Panc1 (cell line): ENCODE measurements at regions not wholly inside any gene's neighbourhood (a gene's known extent, or its start where the extent isn't known, plus 50 kb on each side); places are given as distances from the start of the nearest gene placed in this dataset.

Experiments used
- ATAC-seq: fragments of 200-7000 bp; cut with Tn5 transposase; 2 replicates; pipeline ENCODE4 v1.9.1; 2020; ENCODE audit warnings: mild to moderate bottlenecking, moderate library complexity
- BruUV-seq: library from RNA; stranded (reverse); fragments of 400-500 nt; replicated peaks from 2 replicates; lab custom pipeline; 2021; lab: Mats Ljungman, UMichigan
- CTCF ChIA-PET: fragments of 300-600 bp; sonication (Branson Sonifier 250); formaldehyde crosslinking; loops from one replicate; lab custom pipeline; 2022; ENCODE audit warnings: antibody characterized with exemption; lab: Charles Lee
- POLR2A ChIA-PET: fragments of 300-600 bp; sonication (Branson Sonifier 250); formaldehyde crosslinking; loops from one replicate; lab custom pipeline; 2022; ENCODE audit warnings: antibody characterized with exemption; lab: Charles Lee
- DNase-seq: peaks from one replicate; pipeline ENCODE4 v3.0.0-alpha.2; 2010; ENCODE audit warnings: low read depth, low spot score
- H3K27ac ChIP-seq: 2 replicates; pipeline ENCODE4 v1.5.1; 2011; ENCODE audit warnings: mild to moderate bottlenecking, low read length, inconsistent platforms
- H3K27me3 ChIP-seq: fragments of 200-500 bp; sonication (Bioruptor generic); 2 replicates; pipeline ENCODE4 v1.6.0; 2014; ENCODE audit warnings: low read length, inconsistent platforms; ENCODE audit not compliant: control insufficient read depth, insufficient read depth
- H3K36me3 ChIP-seq: fragments of 200-500 bp; sonication (Bioruptor generic); 2 replicates; pipeline ENCODE4 v1.5.1; 2014; ENCODE audit warnings: inconsistent platforms, mild to moderate bottlenecking, low read length, moderate library complexity; ENCODE audit not compliant: control insufficient read depth, insufficient read depth
- H3K4me1 ChIP-seq: 2 replicates; pipeline ENCODE4 v1.5.1; 2011; ENCODE audit warnings: inconsistent platforms, mild to moderate bottlenecking, low read length, moderate library complexity; ENCODE audit not compliant: control insufficient read depth, insufficient read depth
- H3K4me3 ChIP-seq, 2 experiments: 2 replicates each; pipeline ENCODE4 v1.5.1; 2011 to 2012; ENCODE audit warnings: low read depth in 2 of 2, low read length in 2 of 2, mild to moderate bottlenecking in 2 of 2, inconsistent platforms in 1 of 2, moderate library complexity in 1 of 2
- H3K9me3 ChIP-seq: fragments of 200-500 bp; sonication (Bioruptor generic); 2 replicates; pipeline ENCODE4 v1.5.1; 2014; ENCODE audit warnings: low read depth, mild to moderate bottlenecking, inconsistent platforms, low read length, moderate library complexity; ENCODE audit not compliant: control insufficient read depth, insufficient read depth
- CTCF ChIP-seq: fragments of 450-650 bp; IDR thresholded peaks from 2 replicates; pipeline ENCODE4 v1.5.1; 2017; ENCODE audit warnings: mild to moderate bottlenecking
- POLR2AphosphoS5 ChIP-seq: IDR thresholded peaks from 2 replicates; pipeline ENCODE4 v1.6.1; 2012; ENCODE audit warnings: mild to moderate bottlenecking, low read depth, low read length, moderate library complexity
- SIN3A ChIP-seq: IDR thresholded peaks from 2 replicates; pipeline ENCODE4 v1.6.1; 2012; ENCODE audit warnings: low read depth, mild to moderate bottlenecking, low read length, moderate library complexity, borderline replicate concordance; ENCODE audit not compliant: insufficient read depth
- TCF7L2 ChIP-seq: IDR thresholded peaks from 2 replicates; pipeline ENCODE4 v1.6.1; 2011; ENCODE audit warnings: mild to moderate bottlenecking, low read depth, low read length, inconsistent platforms
- in situ Hi-C: cut with HindIII; loops from 2 replicates; pipeline ENCODE4 v1.10.0; 2016; ENCODE audit warnings: low sequenced_read_pairs, low pct_unique_long_range_greater_than_20kb
- intact Hi-C: fragments of 100-400 bp; cut with micrococcal nuclease; formaldehyde crosslinking; loops from one replicate; pipeline ENCODE4 v1.10.0; 2022; ENCODE audit not compliant: unreplicated experiment
- TF ChIP-seq, protein P1 (sequence below), 2 experiments: IDR thresholded peaks; 2 replicates each; pipeline ENCODE4 v1.6.1; 2011 to 2012; ENCODE audit warnings: low read depth in 2 of 2, control low read depth in 1 of 2, low read length in 1 of 2, mild to moderate bottlenecking in 1 of 2, moderate library complexity in 1 of 2; ENCODE audit not compliant: insufficient read depth in 1 of 2

DNA sequence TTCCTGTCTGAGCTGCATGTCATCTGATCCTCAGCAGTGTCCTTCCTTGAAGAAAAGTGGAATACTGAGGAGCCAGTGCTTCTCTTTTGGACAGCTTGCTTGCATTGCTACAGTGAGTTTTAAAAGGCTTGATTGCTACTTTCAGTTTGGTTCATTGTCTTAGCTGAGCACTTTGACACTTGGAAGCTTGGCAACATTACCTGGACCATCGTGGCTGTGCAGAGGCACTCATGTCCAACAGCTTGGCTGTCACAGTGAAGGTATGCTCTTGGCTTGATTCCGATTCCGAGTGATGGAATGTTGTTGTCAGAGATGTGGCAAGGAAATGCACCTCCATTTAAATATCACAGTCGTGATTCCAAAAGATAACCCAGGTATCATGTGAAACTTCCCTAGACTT lies 102.4 kb downstream of the FAS start:
- POLR2A ChIA-PET = no interaction called here
- Histone ChIP-seq H3K27me3 (no peaks in the 10 kb centered on the region; the same call in 1 of the 2 replicates), H3K4me3 (no peak overlapping the region), H3K9me3 (no peaks in the 10 kb centered on the region), H3K36me3 (no peaks in the 10 kb centered on the region), H3K4me1 (no peaks in the 10 kb centered on the region), H3K27ac (no peak overlapping the region)
- TF ChIP-seq, protein P1, sequence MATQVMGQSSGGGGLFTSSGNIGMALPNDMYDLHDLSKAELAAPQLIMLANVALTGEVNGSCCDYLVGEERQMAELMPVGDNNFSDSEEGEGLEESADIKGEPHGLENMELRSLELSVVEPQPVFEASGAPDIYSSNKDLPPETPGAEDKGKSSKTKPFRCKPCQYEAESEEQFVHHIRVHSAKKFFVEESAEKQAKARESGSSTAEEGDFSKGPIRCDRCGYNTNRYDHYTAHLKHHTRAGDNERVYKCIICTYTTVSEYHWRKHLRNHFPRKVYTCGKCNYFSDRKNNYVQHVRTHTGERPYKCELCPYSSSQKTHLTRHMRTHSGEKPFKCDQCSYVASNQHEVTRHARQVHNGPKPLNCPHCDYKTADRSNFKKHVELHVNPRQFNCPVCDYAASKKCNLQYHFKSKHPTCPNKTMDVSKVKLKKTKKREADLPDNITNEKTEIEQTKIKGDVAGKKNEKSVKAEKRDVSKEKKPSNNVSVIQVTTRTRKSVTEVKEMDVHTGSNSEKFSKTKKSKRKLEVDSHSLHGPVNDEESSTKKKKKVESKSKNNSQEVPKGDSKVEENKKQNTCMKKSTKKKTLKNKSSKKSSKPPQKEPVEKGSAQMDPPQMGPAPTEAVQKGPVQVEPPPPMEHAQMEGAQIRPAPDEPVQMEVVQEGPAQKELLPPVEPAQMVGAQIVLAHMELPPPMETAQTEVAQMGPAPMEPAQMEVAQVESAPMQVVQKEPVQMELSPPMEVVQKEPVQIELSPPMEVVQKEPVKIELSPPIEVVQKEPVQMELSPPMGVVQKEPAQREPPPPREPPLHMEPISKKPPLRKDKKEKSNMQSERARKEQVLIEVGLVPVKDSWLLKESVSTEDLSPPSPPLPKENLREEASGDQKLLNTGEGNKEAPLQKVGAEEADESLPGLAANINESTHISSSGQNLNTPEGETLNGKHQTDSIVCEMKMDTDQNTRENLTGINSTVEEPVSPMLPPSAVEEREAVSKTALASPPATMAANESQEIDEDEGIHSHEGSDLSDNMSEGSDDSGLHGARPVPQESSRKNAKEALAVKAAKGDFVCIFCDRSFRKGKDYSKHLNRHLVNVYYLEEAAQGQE (IDR thresholded peaks at IDR 0.05; ENCODE audit: insufficient read depth in 1 of 2, low read depth in 2 of 2, low read length in 1 of 2) = no peak
- TF ChIP-seq TCF7L2 (no peak), SIN3A (no peak), CTCF (no peak), POLR2AphosphoS5 (no peak)
- BruUV-seq = no TSS peak
- no peak for DNase-seq
- ATAC-seq = 0 out of 2 replicates have a peak, but pooled peaks have one; percentile 48
- CTCF ChIA-PET = no interaction called here
- intact Hi-C loops (no loop called here), in situ Hi-C loops (no loop called here)

GRCh38 chr10:89092439-89092838 lies 101.8 kb downstream of the FAS start:
- ATAC-seq (0 out of 2 replicates have a peak, but pooled peaks have one; percentile 38), DNase-seq (no peak)
- ChIA-PET CTCF (no interaction called here), POLR2A (no interaction called here)
- no TSS peak for BruUV-seq
- in situ Hi-C loops (no loop called here), intact Hi-C loops (no loop called here)
- Histone ChIP-seq H3K36me3 (no peaks in the 10 kb centered on the region), H3K27me3 (no peaks in the 10 kb centered on the region; the same call in 1 of the 2 replicates), H3K9me3 (no peaks in the 10 kb centered on the region), H3K4me3 (no peak overlapping the region), H3K27ac (no peak overlapping the region), H3K4me1 (no peaks in the 10 kb centered on the region)
- TF ChIP-seq TCF7L2 (no peak), POLR2AphosphoS5 (no peak), SIN3A (no peak), CTCF (no peak)
- TF ChIP-seq, protein P1 (IDR thresholded peaks at IDR 0.05; ENCODE audit: insufficient read depth in 1 of 2, low read depth in 2 of 2, low read length in 1 of 2) = no peak
